SK-N-SH (cell line): ENCODE measurements at regions not wholly inside any gene's neighbourhood (a gene's known extent, or its start where the extent isn't known, plus 50 kb on each side); places are given as distances from the start of the nearest gene placed in this dataset.

Source experiments
- CTCF ChIA-PET: fragments of 300-600, 350-600 bp; formaldehyde crosslinking; extraction: SDS; loops from one replicate; lab custom pipeline; 2021; lab: Yijun Ruan, JAX
- POLR2A ChIA-PET: fragments of 350-600 bp; sonication (Branson Sonifier 250); formaldehyde crosslinking; extraction: SDS; loops from one replicate; lab custom pipeline; 2020; ENCODE audit warnings: antibody characterized with exemption, inconsistent platforms; lab: Yijun Ruan, JAX
- DNase-seq: peaks from one replicate; pipeline ENCODE4 v3.0.0; 2012
- H2AFZ ChIP-seq: fragments of 200-600 bp; sonication (generic); 2 replicates; pipeline ENCODE4 v1.8.1; 2016; ENCODE audit warnings: antibody characterized with exemption, mild to moderate bottlenecking, low read depth
- H3F3A ChIP-seq: fragments of 200-600 bp; sonication (generic); replicated peaks from 2 replicates; pipeline ENCODE3; 2016; ENCODE audit warnings: antibody characterized with exemption, mild to moderate bottlenecking; ENCODE audit not compliant: insufficient read depth
- H3K27ac ChIP-seq, 2 experiments: fragments of 200-500 bp in 1 of 2; fragments of 200-600 bp in 1 of 2; sonication (Bioruptor generic) in 1 of 2; sonication (generic), shearing (Covaris generic) in 1 of 2; 2 replicates each; pipeline versions ENCODE4 v1.5.1 to v1.6.1; 2014 to 2016; ENCODE audit warnings: low read depth in 2 of 2, inconsistent platforms in 1 of 2, low read length in 1 of 2, mild to moderate bottlenecking in 1 of 2, mixed read lengths in 1 of 2
- H3K27me3 ChIP-seq: fragments of 200-600 bp; sonication (generic), shearing (Covaris generic); 2 replicates; pipeline ENCODE4 v1.6.1; 2016; ENCODE audit warnings: mixed run types; ENCODE audit not compliant: insufficient read depth
- H3K36me3 ChIP-seq, 2 experiments: fragments of 200-500 bp in 1 of 2; fragments of 200-600 bp in 1 of 2; sonication (Bioruptor generic) in 1 of 2; sonication (generic) in 1 of 2; replicated peaks in 1 of 2; 2 replicates each; pipeline versions ENCODE3 to v1.5.1; 2014 to 2016; ENCODE audit warnings: low read length in 1 of 2, mild to moderate bottlenecking in 1 of 2; ENCODE audit not compliant: insufficient read depth in 2 of 2, control insufficient read depth in 1 of 2
- H3K4me1 ChIP-seq, 2 experiments: fragments of 200-500 bp in 1 of 2; fragments of 200-600 bp in 1 of 2; sonication (Bioruptor generic) in 1 of 2; sonication (generic), shearing (Covaris generic) in 1 of 2; 2 replicates each; pipeline versions ENCODE4 v1.5.1 to v1.6.1; 2014 to 2016; ENCODE audit warnings: low read depth in 1 of 2, low read length in 1 of 2, mixed run types in 1 of 2; ENCODE audit not compliant: insufficient read depth in 2 of 2, control insufficient read depth in 1 of 2
- H3K4me2 ChIP-seq: fragments of 200-600 bp; sonication (generic), shearing (Covaris generic); 2 replicates; pipeline ENCODE4 v1.6.1; 2017; ENCODE audit warnings: mixed run types
- H3K4me3 ChIP-seq, 2 experiments: fragments of 200-500 bp in 1 of 2; fragments of 200-600 bp in 1 of 2; sonication (Bioruptor generic) in 1 of 2; sonication (generic), shearing (Covaris generic) in 1 of 2; 2 replicates each; pipeline versions ENCODE4 v1.5.1 to v1.8.1; 2014 to 2016; ENCODE audit warnings: low read depth in 2 of 2, inconsistent platforms in 1 of 2, low read length in 1 of 2, mild to moderate bottlenecking in 1 of 2, mixed read lengths in 1 of 2, moderate library complexity in 1 of 2
- H3K79me2 ChIP-seq: fragments of 200-600 bp; sonication (generic); 2 replicates; pipeline ENCODE4 v1.8.1; 2017; ENCODE audit warnings: mild to moderate bottlenecking; ENCODE audit not compliant: insufficient read depth
- H3K9ac ChIP-seq: fragments of 200-600 bp; sonication (generic); 2 replicates; pipeline ENCODE4 v1.6.1; 2017; ENCODE audit warnings: mixed run types
- H3K9me2 ChIP-seq: fragments of 200-600 bp; sonication (generic); 2 replicates; pipeline ENCODE4 v1.6.1; 2017; ENCODE audit warnings: mixed run types
- H3K9me3 ChIP-seq: fragments of 200-600 bp; sonication (generic); 2 replicates; pipeline ENCODE4 v1.6.1; 2017; ENCODE audit warnings: mixed run types, mild to moderate bottlenecking, moderate library complexity
- H4K20me1 ChIP-seq: fragments of 200-600 bp; sonication (generic); 2 replicates; pipeline ENCODE4 v1.6.1; 2017; ENCODE audit warnings: mild to moderate bottlenecking, mixed run types; ENCODE audit not compliant: insufficient read depth
- CHD2 ChIP-seq: fragments of 150-350 bp; IDR thresholded peaks from 2 replicates; pipeline ENCODE4 v1.6.1; 2018; ENCODE audit warnings: low read length; ENCODE audit not compliant: partially characterized antibody
- CTCF ChIP-seq: fragments of 200-600 bp; sonication (generic); IDR thresholded peaks from 2 replicates; pipeline ENCODE4 v1.6.1; 2017; ENCODE audit warnings: antibody characterized with exemption, mild to moderate bottlenecking, moderate library complexity
- FOXJ3 ChIP-seq: sonication (generic); formaldehyde crosslinking; IDR thresholded peaks from 2 replicates; pipeline ENCODE4 v1.5.1; 2020; ENCODE audit warnings: mild to moderate bottlenecking, missing genetic modification reagents
- FOXM1 ChIP-seq: IDR thresholded peaks from 2 replicates; pipeline ENCODE4 v1.4.0; 2012; ENCODE audit warnings: low read depth, mild to moderate bottlenecking
- GATA2 ChIP-seq: sonication (generic); formaldehyde crosslinking; IDR thresholded peaks from 2 replicates; pipeline ENCODE4 v1.5.0; 2020; ENCODE audit warnings: mild to moderate bottlenecking, missing genetic modification reagents
- IRF3 ChIP-seq: fragments of 150-350 bp; IDR thresholded peaks from 2 replicates; pipeline ENCODE4 v1.6.1; 2016; ENCODE audit warnings: mild to moderate bottlenecking, low read depth, low read length
- MXI1 ChIP-seq: IDR thresholded peaks from 2 replicates; pipeline ENCODE4 v1.6.1; 2012; ENCODE audit warnings: mild to moderate bottlenecking, low read depth, low read length, improper control_type of control experiment
- NFIC ChIP-seq: IDR thresholded peaks from 2 replicates; pipeline ENCODE4 v1.4.0; 2012; ENCODE audit warnings: borderline replicate concordance
- POLR2AphosphoS5 ChIP-seq: IDR thresholded peaks from 2 replicates; pipeline ENCODE4 v1.6.1; 2012; ENCODE audit warnings: low read depth, low read length
- RCOR1 ChIP-seq: fragments of 150-350 bp; IDR thresholded peaks from 2 replicates; pipeline ENCODE4 v1.6.1; 2017; ENCODE audit warnings: antibody characterized with exemption, low read length
- REST ChIP-seq: IDR thresholded peaks from 2 replicates; pipeline ENCODE4 v1.6.1; 2012; ENCODE audit warnings: mild to moderate bottlenecking, low read depth, low read length, moderate library complexity
- RFX5 ChIP-seq: IDR thresholded peaks from 2 replicates; pipeline ENCODE4 v1.6.1; 2012; ENCODE audit warnings: mild to moderate bottlenecking, improper control_type of control experiment, low read length
- SIN3A ChIP-seq: IDR thresholded peaks from 2 replicates; pipeline ENCODE4 v1.6.1; 2012; ENCODE audit warnings: low read depth, mild to moderate bottlenecking, low read length, moderate library complexity, borderline replicate concordance
- SMC3 ChIP-seq: IDR thresholded peaks from 2 replicates; pipeline ENCODE4 v1.6.1; 2012; ENCODE audit warnings: low read depth, low read length, improper control_type of control experiment
- TAF1 ChIP-seq: IDR thresholded peaks from 2 replicates; pipeline ENCODE4 v1.6.1; 2012; ENCODE audit warnings: low read depth, mild to moderate bottlenecking, low read length, moderate library complexity, borderline replicate concordance
- TEAD4 ChIP-seq: IDR thresholded peaks from 2 replicates; pipeline ENCODE4 v1.4.0; 2012; ENCODE audit warnings: mild to moderate bottlenecking, borderline replicate concordance; ENCODE audit not compliant: insufficient read depth
- TF ChIP-seq, protein P1 (sequence below): fragments of 150-350 bp; IDR thresholded peaks from 2 replicates; pipeline ENCODE4 v1.6.1; 2017; ENCODE audit warnings: antibody characterized with exemption, low read length, low read depth, borderline replicate concordance
- TF ChIP-seq, protein P2 (sequence below): IDR thresholded peaks from 2 replicates; pipeline ENCODE4; 2012
- TF ChIP-seq, protein P3 (sequence below): IDR thresholded peaks from 2 replicates; pipeline ENCODE4 v1.4.0; 2012; ENCODE audit warnings: low read depth

DNA sequence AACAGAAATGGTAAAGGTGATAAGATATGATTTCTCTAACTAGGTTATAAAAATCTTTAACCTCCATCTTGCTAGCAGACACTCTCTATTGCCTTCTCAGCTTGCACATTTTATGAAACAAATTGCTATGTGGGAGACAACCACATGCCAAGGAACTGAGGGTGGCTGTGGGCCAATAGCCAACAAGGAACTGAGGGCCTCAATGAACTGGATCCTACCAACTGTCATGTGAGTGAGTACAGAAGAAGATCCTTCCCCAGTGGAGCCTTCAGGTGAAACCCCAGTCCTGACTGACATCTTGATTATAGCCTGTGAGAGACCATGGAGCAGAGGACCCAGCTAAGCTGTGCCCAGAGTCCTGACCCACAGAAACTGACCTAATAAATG, 129.2 kb upstream of the LRIG1 start:
- POLR2A ChIA-PET, result no interaction called here
- H3K9ac ChIP-seq, result no peak overlapping the region

More for the DNA sequence above, 129.2 kb upstream of the LRIG1 start:
- Histone ChIP-seq H3K27ac (no peak overlapping the region), H3F3A (no peaks in the 10 kb centered on the region), H4K20me1 (no peaks in the 10 kb centered on the region), H3K27me3 (no peaks in the 10 kb centered on the region), H3K4me2 (no peak overlapping the region), H3K9me2 (no peaks in the 10 kb centered on the region), H2AFZ (no peak overlapping the region), H3K79me2 (no peaks in the 10 kb centered on the region), H3K4me3 (no peak overlapping the region), H3K4me1 (no peaks in the 10 kb centered on the region), H3K36me3 (no peaks in the 10 kb centered on the region), H3K9me3 (no peaks in the 10 kb centered on the region)
- no peak for TF ChIP-seq SIN3A
- TF ChIP-seq, protein P1, sequence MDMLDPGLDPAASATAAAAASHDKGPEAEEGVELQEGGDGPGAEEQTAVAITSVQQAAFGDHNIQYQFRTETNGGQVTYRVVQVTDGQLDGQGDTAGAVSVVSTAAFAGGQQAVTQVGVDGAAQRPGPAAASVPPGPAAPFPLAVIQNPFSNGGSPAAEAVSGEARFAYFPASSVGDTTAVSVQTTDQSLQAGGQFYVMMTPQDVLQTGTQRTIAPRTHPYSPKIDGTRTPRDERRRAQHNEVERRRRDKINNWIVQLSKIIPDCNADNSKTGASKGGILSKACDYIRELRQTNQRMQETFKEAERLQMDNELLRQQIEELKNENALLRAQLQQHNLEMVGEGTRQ, result no peak
- TF ChIP-seq RCOR1, result no peak
- no peak for TF ChIP-seq REST
- TF ChIP-seq MXI1, result no peak
- no peak for TF ChIP-seq FOXJ3 (CRISPR knock-in tag)
- no peak for TF ChIP-seq CHD2
- TF ChIP-seq IRF3, result no peak
- no peak for TF ChIP-seq POLR2AphosphoS5
- TF ChIP-seq CTCF, result no peak
- no peak for TF ChIP-seq NFIC
- no peak for TF ChIP-seq GATA2
- no peak for TF ChIP-seq TAF1
- TF ChIP-seq RFX5, result no peak
- TF ChIP-seq, protein P2, sequence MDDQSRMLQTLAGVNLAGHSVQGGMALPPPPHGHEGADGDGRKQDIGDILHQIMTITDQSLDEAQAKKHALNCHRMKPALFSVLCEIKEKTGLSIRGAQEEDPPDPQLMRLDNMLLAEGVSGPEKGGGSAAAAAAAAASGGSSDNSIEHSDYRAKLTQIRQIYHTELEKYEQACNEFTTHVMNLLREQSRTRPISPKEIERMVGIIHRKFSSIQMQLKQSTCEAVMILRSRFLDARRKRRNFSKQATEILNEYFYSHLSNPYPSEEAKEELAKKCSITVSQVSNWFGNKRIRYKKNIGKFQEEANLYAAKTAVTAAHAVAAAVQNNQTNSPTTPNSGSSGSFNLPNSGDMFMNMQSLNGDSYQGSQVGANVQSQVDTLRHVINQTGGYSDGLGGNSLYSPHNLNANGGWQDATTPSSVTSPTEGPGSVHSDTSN, result no peak
- TF ChIP-seq FOXM1, result no peak
- TF ChIP-seq, protein P3, sequence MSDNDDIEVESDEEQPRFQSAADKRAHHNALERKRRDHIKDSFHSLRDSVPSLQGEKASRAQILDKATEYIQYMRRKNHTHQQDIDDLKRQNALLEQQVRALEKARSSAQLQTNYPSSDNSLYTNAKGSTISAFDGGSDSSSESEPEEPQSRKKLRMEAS, result no peak
- TF ChIP-seq TEAD4, result no peak
- TF ChIP-seq SMC3, result no peak
- DNase-seq, result no peak
- CTCF ChIA-PET, result no interaction called here
